NCI-H2171 treated with DMSO at 0.1 percent for 48 hours (cell line): ENCODE measurements at regions not wholly inside any gene's neighbourhood (a gene's known extent, or its start where the extent isn't known, plus 50 kb on each side); places are given as distances from the start of the nearest gene placed in this dataset.
"Not testable (repeated sequence)": the region's sequence is repeated elsewhere in the genome, so short reads cannot be mapped to it uniquely, and the experiment has no call there.

Experiments used
- DNase-seq: peaks from one replicate; lab custom pipeline; 2025; lab: John Stamatoyannopoulos, UW

GRCh38 chr4:115657991-115658650 lies 544.7 kb upstream of the NDST4 start:
- DNase-seq, result no peak

- DNase-seq, result no peak
Observed at GRCh38 chr4:115655626-115656025, 542.2 kb upstream of the NDST4 start.

- no peak for DNase-seq
Observed at GRCh38 chr4:115648786-115649185, 535.4 kb upstream of the NDST4 start.

GRCh38 chr4:115629270-115629669 lies 515.9 kb upstream of the NDST4 start:
- no peak for DNase-seq

DNA sequence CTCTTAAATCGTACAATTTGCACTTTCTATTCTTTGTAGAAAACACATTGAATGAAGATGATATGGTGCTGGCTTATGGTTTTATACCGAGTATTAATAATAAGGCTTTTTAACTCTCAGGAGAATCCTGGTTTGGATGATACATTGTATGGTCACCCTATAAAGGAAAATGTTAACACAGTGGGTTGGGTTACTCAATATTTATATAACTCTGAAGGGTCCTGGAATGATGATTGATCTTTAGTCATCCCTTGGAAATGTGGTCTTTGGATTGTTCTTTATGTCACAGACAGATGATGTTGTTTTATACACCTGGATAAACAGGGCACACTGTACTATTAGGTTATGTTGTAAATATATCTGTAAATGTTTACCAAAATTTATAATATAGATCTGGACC lies 496.2 kb upstream of the NDST4 start:
- DNase-seq, result no peak

GRCh38 chr4:115607311-115607710 lies 493.9 kb upstream of the NDST4 start:
- no peak for DNase-seq

- no peak for DNase-seq
Observed at GRCh38 chr4:115596265-115597001, 483.0 kb upstream of the NDST4 start.

DNA sequence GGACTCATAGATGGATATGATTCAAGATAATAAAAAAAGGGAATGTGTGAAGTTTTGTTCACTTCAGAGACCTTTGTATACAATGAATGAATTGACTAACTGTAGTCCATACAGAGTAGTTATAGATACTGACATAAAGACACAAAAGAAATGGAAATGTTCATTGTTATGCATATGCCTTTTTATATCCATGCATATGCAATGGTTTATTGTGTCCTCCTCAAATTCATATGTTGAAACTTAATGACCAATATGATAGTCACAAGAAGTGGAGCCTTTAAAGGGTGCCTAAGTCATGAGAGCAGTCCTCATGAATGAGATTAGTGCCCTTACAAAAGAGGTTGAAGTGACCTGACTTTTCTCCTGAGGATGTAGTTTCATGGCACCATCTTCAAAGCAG lies 467.5 kb upstream of the NDST4 start:
- no peak for DNase-seq

DNA sequence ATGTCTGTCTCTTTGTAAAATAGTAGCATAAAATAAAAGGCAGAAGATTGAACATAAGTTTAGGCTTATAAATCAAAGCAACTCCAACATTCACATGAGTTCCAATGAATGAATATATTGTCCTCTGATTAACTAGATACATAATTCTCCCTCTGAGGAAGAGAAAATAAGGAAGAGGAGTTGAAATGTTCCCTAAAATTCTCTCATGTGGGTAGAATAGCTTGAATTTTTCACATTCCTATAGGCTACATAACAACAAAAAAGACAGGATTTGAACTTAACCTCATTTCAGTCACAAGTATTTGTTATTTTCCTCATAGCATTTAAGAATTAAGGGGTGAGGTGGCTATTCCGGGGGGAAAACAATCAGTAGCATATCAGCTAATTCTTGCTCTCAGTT lies 462.4 kb upstream of the NDST4 start:
- no peak for DNase-seq

DNA sequence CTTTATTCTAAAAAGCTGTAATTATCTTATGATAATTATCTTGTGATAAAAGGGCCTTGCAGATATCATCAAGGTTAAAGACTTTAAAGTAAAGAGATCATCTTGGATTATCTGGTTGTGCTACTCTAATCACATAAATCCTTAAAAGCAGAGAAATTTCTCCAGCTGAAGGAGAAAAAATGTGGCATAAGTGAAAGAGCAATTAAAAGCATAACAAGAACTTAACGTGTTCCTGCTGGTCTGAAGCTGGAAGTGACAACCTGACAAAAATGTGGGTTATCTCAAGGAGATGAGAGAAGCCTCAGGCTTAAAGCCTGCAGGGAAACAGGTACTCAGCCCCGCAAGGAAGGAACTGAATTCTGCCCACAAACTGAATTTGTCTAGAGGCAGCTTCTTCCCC lies 449.1 kb upstream of the NDST4 start:
- DNase-seq, result no peak

- DNase-seq, result no peak
Observed at GRCh38 chr4:115548123-115548522, 434.7 kb upstream of the NDST4 start.

DNA sequence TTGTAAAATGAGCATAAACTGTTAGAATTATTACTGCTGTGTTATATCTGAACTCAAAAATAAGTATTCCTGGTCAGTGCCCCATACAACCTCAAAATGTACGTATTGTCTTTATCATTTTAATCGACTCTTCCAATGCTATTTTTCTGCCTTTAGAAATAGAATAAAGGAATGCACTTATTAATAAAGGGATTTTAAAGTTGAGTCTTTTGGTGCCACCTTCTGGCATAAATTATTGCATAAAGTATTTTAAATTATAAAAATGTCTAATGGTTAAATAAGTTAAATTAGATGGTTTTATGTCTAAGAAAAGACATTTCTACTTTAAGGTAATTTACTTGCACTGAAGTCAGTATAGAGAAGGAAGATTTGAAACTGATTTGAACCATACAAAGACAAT lies 424.0 kb upstream of the NDST4 start:
- DNase-seq, result peak; percentile 0

- DNase-seq, result no peak
Observed at GRCh38 chr4:115529126-115529525, 415.7 kb upstream of the NDST4 start.

GRCh38 chr4:115519476-115519875 lies 406.1 kb upstream of the NDST4 start:
- not testable (repeated sequence) for DNase-seq

DNA sequence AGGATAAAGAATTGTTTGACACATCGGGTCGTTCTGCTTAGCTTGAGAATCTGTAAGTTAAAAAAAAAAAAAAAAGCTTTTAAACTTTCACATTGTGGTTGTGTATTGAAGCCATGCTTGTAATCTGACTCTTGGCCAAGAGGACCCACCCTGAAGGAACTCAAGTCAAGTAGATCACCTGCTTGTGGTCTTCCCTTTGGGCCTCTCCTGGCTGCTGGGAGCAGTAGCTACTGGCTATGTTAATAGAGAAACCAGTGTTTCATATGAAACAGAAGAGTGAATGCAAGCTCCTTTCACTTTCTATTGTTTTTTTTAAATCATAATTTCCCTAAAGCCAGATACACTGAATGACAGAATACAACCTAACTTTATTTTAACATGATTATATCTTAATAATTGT lies 402.4 kb upstream of the NDST4 start:
- no peak for DNase-seq

DNA sequence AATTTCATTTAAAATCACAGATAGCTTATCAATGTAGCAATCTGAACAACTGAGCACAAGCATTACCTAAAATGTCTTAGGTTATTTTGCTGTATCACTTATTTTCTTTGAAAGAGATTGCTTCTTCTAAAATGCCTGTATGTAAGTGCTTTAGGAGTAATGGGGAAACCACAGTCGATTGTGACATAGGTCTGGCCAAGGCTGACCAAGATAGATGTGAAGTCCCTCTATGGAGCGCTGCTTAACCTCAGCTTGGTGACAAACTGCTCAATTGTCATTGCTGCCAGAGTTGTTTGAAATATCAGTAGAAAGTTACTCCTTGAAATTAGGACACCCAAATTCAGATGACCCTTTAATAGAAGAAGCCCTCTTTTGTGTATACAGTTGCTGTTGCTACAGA lies 401.9 kb upstream of the NDST4 start:
- DNase-seq, result no peak

- no peak for DNase-seq
Observed at GRCh38 chr4:115514675-115515074, 401.3 kb upstream of the NDST4 start.

- no peak for DNase-seq
Observed at GRCh38 chr4:115505326-115505725, 391.9 kb upstream of the NDST4 start.

DNA sequence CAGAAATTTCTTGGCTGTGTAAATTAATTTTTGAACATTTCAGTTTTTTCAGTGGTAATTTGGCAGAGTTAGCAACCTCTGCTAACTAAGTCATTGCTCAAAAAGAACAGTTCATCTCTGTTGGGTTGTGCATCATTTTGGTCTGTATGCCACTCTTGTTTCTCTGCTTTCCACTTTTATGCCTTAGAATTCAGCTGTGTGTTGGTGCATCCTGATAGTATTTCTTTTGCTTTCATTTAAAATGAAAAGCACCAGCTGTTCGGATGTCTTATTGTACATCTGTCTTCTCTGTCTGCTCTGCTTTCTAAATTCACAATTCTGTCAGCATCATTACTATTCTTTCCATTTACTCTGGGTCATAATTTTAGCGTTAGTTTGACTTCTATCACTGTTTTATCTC lies 388.2 kb upstream of the NDST4 start:
- DNase-seq, result no peak

- not testable (repeated sequence) for DNase-seq
Observed at GRCh38 chr4:115493770-115494169, 380.4 kb upstream of the NDST4 start.

DNA sequence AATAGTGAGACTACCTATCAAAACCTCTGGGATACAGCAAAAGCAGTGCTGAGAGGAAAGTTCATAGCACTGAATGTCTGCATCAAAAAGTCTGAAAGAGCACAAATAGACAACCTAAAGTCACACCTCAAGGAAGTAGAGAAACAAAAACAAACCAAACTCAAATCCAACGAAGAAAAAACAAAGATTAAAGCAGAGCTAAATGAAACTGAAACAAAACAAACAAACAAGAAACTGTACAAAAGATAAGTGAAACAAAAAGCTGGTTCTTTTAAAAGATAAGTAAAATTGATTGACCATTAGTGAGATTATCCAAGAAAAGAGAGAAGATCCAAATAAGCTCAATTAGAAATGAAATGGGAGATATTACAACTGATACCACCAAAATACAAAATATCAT lies 378.3 kb upstream of the NDST4 start:
- DNase-seq, result no peak

DNA sequence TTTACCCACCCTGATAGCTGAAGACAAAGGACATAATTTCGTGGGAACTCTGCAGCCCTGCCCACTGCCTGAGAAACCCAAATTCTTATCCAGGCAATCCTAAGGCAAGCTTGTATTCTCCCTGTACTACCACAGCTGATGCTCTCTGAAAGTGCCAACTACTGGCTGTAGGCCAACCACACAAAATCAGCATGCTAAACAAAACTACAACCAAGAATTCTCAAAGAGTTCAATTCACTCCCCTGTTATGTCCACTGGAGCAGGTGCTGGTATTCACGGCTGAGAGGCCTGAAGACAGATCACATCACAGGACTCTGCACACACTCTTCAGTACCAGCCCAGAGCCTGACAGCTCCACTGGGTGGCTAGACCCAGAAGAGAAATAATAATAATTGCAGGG lies 375.9 kb upstream of the NDST4 start:
- no peak for DNase-seq

DNA sequence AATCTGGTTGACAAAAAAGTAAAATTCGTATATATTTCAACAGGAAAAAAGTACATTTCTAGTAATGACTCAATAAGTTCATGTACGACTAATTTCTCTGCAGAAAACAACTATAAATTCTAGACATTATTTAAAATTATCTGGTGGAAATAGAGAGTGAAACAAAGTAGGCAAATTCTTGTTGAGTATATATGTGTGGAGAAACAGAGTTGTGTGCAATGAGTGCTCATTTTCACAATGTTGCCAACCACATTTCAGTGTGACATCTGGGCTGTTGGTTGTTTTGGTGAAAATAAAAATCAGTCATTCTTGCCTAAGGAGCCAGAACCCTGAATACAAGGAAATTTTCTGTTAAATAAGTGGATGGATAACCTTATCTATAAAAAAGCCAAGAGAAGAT lies 372.0 kb upstream of the NDST4 start:
- DNase-seq, result no peak

GRCh38 chr4:115484479-115484878 lies 371.1 kb upstream of the NDST4 start:
- no peak for DNase-seq
